BLaER1 (cell line): ENCODE measurements at regions not wholly inside any gene's neighbourhood (a gene's known extent, or its start where the extent isn't known, plus 50 kb on each side); places are given as distances from the start of the nearest gene placed in this dataset.
"Not testable (repeated sequence)": the region's sequence is repeated elsewhere in the genome, so short reads cannot be mapped to it uniquely, and the experiment has no call there.

Experiments
- H3K27ac ChIP-seq: shearing (Covaris generic); formaldehyde crosslinking; 2 replicates; pipeline ENCODE4 v1.8.1; 2022
- H3K27me3 ChIP-seq: shearing (Covaris generic); formaldehyde crosslinking; 2 replicates; pipeline ENCODE4 v1.8.1; 2022
- H3K36me3 ChIP-seq: shearing (Covaris generic); formaldehyde crosslinking; 2 replicates; pipeline ENCODE4 v1.8.1; 2022
- H3K4me1 ChIP-seq: shearing (Covaris generic); formaldehyde crosslinking; 2 replicates; pipeline ENCODE4 v1.8.1; 2022
- H3K4me2 ChIP-seq: shearing (Covaris generic); formaldehyde crosslinking; 2 replicates; pipeline ENCODE4 v1.8.1; 2022
- H3K4me3 ChIP-seq: shearing (Covaris generic); formaldehyde crosslinking; 2 replicates; pipeline ENCODE4 v1.8.1; 2022
- H3K9ac ChIP-seq: shearing (Covaris generic); formaldehyde crosslinking; 2 replicates; pipeline ENCODE4 v1.8.1; 2022
- H3K9me3 ChIP-seq: shearing (Covaris generic); formaldehyde crosslinking; 2 replicates; pipeline ENCODE4 v1.8.1; 2022
- H4K20me1 ChIP-seq: shearing (Covaris generic); formaldehyde crosslinking; 2 replicates; pipeline ENCODE4 v1.8.1; 2022
- Cebpa-rat ChIP-seq: shearing (Covaris generic); IDR thresholded peaks from 2 replicates; pipeline ENCODE4 v1.8.1; 2022

DNA sequence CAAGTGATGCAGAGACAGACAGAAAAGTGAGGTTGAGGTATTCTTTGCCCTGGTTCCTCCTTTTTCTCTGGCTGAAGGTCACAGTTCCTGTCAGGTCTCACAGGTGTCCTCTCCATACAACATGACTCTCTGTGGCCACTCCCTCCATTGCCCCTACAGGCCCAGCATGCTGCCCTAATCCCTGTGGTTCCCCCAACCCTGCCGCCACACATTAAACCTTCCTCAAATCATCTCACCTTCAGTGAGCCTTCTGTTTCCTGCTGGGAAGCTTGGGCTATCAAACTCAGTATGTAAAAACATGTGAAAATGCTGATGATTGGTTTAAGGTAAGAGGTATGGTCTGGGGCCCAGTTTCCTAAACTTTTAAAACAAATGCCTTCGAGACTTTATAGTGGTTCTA is 159.0 kb upstream of the E2F7 start:
- H3K9ac ChIP-seq = no peak overlapping the region
- peaks cover 4% of the 10 kb centered on the region; the same call in 1 of the 2 replicates for H3K27me3 ChIP-seq
- H4K20me1 ChIP-seq = no peaks in the 10 kb centered on the region
- no peak overlapping the region for H3K4me3 ChIP-seq
- H3K4me1 ChIP-seq = peaks cover 2% of the 10 kb centered on the region; the same call in 1 of the 2 replicates
- no peak for TF ChIP-seq Cebpa-rat
- H3K36me3 ChIP-seq = no peaks in the 10 kb centered on the region
- no peak overlapping the region for H3K4me2 ChIP-seq
- H3K27ac ChIP-seq = no peak overlapping the region
- H3K9me3 ChIP-seq = no peaks in the 10 kb centered on the region

DNA sequence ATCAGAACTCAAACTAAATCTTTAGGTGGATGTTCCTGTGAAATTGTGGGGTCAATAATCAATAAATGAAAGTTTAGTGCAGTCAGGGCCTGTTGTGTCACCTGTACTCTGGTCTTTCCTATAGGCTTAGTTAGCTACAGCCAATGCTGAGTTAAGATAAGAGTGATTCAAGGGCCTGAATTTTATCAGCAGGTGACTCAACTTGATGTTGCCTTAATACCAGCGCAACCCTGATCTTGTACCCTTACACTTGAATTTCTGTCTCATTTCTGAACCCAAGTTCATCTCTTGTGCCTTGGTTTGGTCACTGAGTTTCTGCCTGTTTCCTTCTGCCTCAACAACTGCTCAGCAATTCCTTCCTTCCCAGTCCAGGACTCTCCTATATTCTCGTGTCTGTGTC is 157.0 kb upstream of the E2F7 start:
- no peak overlapping the region for H3K4me2 ChIP-seq
- H3K9me3 ChIP-seq = peaks cover under 1% of the 10 kb centered on the region; the same call in 1 of the 2 replicates
- H3K36me3 ChIP-seq = no peaks in the 10 kb centered on the region
- peaks cover 7% of the 10 kb centered on the region for H4K20me1 ChIP-seq
- no peak for TF ChIP-seq Cebpa-rat
- peaks cover 19% of the 10 kb centered on the region for H3K4me1 ChIP-seq
- H3K4me3 ChIP-seq = no peak overlapping the region
- no peak overlapping the region for H3K9ac ChIP-seq
- no peak overlapping the region for H3K27ac ChIP-seq
- peaks cover 6% of the 10 kb centered on the region; the same call in 1 of the 2 replicates for H3K27me3 ChIP-seq

DNA sequence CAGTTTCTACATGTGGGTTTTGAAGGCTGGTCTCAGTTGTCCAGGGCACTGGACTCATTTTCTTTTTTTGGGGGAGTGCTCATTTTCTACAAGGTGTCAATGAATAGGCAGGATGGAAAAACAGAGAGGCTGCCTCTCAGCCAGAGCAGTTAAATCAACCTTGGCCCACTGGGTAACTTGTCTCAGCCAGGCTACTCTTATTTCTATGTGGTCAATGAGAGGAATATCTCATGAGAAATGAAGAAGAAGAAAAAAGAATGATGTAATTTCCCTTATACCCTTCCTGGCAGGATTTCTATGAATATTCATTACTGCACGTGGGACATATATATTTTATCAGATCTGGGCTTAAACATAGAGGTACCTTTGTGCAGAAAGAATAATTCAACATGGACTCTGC is 155.2 kb upstream of the E2F7 start:
- no peaks in the 10 kb centered on the region for H3K36me3 ChIP-seq
- TF ChIP-seq Cebpa-rat = no peak
- H3K27ac ChIP-seq = no peak overlapping the region
- H3K4me3 ChIP-seq = no peak overlapping the region
- peaks cover 14% of the 10 kb centered on the region for H3K9me3 ChIP-seq
- peaks cover 19% of the 10 kb centered on the region for H3K4me1 ChIP-seq
- peaks cover 7% of the 10 kb centered on the region for H4K20me1 ChIP-seq
- no peak overlapping the region for H3K9ac ChIP-seq
- H3K4me2 ChIP-seq = peak overlapping the region; percentile 16; the same call in 1 of the 2 replicates
- H3K27me3 ChIP-seq = peaks cover 6% of the 10 kb centered on the region; the same call in 1 of the 2 replicates

DNA sequence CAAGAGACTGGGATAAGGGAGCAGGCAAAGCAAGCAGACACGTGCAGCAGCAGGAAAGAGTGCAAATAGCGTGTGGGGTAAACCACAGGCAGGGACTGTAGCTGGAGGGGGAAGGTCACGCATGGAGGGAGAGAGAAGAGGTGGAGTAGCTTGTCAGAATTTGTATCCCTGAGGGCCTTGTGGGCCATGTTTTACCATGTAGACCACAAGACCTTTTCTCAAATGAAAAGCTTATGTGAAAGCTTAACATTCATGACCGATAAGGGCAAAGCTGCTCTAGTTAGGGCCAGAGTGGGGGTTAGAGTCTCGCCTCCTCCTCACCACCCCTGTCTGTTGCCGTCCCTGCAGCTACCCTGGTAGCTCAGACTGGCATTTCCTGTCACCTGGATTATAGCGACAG is 152.9 kb upstream of the E2F7 start:
- H3K4me2 ChIP-seq = peak overlapping the region; percentile 74
- no peak for TF ChIP-seq Cebpa-rat
- peaks cover 21% of the 10 kb centered on the region for H3K4me1 ChIP-seq
- H4K20me1 ChIP-seq = peaks cover 7% of the 10 kb centered on the region
- no peaks in the 10 kb centered on the region for H3K36me3 ChIP-seq
- no peak overlapping the region for H3K4me3 ChIP-seq
- H3K9ac ChIP-seq = no peak overlapping the region
- H3K27ac ChIP-seq = no peak overlapping the region
- peaks cover 6% of the 10 kb centered on the region; the same call in 1 of the 2 replicates for H3K27me3 ChIP-seq
- peaks cover 14% of the 10 kb centered on the region for H3K9me3 ChIP-seq

DNA sequence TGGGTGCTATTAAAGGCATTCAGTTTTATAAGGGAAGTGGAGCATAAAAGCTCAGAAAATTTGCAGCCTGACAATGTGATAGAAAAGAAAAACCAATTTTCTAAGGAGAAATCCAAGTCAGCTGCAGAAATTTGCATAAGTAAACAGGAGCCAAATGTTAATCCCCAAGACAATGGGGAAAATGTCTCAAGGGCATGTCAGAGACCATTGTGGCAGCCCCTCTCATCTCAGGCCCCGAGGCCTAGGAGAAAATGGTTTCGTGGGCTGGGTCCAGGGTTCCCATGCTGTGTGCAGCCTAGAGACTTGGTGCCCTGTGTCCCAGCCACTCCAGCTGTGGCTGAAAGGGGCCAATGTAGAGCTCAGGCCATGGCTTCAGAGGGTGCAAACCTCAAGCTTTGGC is 150.8 kb upstream of the E2F7 start:
- H3K27me3 ChIP-seq, H3K4me2 ChIP-seq, H4K20me1 ChIP-seq, H3K4me3 ChIP-seq, H3K36me3 ChIP-seq, H3K27ac ChIP-seq, H3K9ac ChIP-seq: not testable (repeated sequence)
- H3K4me1 ChIP-seq = peaks cover 25% of the 10 kb centered on the region
- H3K9me3 ChIP-seq = peaks cover 23% of the 10 kb centered on the region

DNA sequence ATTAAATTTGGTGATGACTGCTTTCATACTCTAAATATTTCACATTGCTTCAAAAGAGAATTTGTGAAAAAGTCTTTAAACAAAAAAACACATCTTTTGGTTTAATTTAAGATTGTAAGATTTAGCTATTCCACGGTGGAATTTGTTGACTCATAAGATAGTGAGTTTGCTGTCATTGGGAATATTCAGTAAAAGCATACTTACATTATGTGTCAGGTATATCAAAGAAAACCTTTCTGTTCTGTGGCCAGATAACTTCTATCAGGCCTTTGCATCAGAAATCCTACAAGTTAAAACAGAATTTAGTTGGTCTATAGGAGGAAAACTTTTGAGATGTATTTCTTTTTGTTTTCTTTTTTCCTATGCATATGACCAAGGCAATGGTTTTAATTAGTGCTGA is 148.8 kb upstream of the E2F7 start:
- Histone ChIP-seq H3K27ac (no peak overlapping the region), H3K27me3 (no peaks in the 10 kb centered on the region), H3K4me1 (peaks cover 21% of the 10 kb centered on the region), H3K9ac (no peak overlapping the region), H3K36me3 (no peaks in the 10 kb centered on the region), H3K4me2 (no peak overlapping the region), H3K4me3 (no peak overlapping the region), H4K20me1 (peaks cover 7% of the 10 kb centered on the region), H3K9me3 (peaks cover 28% of the 10 kb centered on the region)
- no peak for TF ChIP-seq Cebpa-rat

DNA sequence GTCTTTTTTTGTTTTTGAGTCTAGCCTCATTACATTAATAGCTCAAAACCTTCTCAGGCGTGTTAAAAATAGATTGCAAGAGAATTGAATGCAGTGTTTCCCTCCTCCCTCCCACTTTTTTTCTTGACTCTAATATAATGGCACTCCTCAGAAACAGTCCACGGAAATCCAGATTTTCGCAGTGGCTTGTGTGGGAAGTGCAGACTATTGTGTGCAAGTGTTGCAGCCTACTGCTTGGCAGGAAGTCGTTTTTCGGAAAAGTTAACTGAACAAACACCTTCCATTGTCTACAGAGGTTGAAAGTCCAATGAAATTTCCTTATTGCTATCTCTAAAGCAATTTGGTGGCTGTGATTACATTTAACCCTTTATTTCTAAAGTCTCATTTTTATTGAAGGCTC is 147.9 kb upstream of the E2F7 start:
- no peak overlapping the region for H3K9ac ChIP-seq
- peak overlapping the region; percentile 8; the same call in 1 of the 2 replicates for H3K4me2 ChIP-seq
- H4K20me1 ChIP-seq = peaks cover 2% of the 10 kb centered on the region; the same call in 1 of the 2 replicates
- H3K27me3 ChIP-seq = no peaks in the 10 kb centered on the region
- no peak overlapping the region for H3K27ac ChIP-seq
- H3K36me3 ChIP-seq = no peaks in the 10 kb centered on the region
- peaks cover 28% of the 10 kb centered on the region for H3K9me3 ChIP-seq
- H3K4me1 ChIP-seq = peaks cover 12% of the 10 kb centered on the region
- TF ChIP-seq Cebpa-rat = no peak
- H3K4me3 ChIP-seq = no peak overlapping the region

DNA sequence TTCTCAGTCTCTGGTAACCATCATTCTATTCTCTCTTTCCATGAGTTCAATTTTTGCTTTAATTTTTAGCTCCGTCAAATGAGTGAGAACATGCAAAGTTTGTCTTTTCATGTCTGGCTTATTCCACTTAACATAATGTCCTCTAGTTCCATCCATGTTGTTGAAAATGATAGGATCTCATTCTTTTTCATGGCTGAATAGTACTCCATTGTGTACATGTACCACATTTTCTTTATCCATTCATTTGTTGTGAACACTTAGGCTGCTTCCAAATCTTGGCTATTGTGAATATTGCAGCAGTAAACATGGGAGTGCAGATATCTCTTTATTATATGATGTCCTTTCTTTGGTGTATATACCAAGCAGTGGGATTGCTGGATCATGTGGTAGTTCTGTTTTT is 145.4 kb upstream of the E2F7 start:
- H3K4me1 ChIP-seq = peaks cover 5% of the 10 kb centered on the region; the same call in 1 of the 2 replicates

DNA sequence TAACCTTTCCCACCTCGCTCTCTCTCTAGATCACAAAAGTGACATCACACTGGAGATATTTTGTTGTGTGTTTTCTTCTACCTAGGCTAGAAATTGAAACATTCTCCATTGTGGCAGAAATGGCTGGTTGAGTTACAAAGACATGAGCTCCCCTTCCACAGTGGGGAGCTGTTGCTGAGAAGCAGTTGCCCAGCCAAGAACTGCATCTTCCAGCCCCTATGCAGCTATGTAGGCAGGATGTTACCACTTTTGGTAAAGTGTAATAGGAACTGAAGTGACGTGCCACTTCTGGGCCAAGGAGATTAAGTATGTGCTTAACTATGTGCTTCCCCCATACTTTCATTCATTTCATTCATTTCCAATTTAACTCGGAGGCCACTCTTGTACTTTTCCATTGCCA is 138.7 kb upstream of the E2F7 start:
- Histone ChIP-seq H3K27ac (no peak overlapping the region), H3K27me3 (no peaks in the 10 kb centered on the region), H3K4me1 (no peaks in the 10 kb centered on the region), H3K9ac (no peak overlapping the region), H4K20me1 (no peaks in the 10 kb centered on the region), H3K36me3 (no peaks in the 10 kb centered on the region), H3K9me3 (no peaks in the 10 kb centered on the region), H3K4me3 (no peak overlapping the region), H3K4me2 (no peak overlapping the region)
- TF ChIP-seq Cebpa-rat = no peak

More for the DNA sequence above, 145.4 kb upstream of the E2F7 start:
- no peak for TF ChIP-seq Cebpa-rat
- no peaks in the 10 kb centered on the region for H3K36me3 ChIP-seq
- no peak overlapping the region for H3K4me2 ChIP-seq
- H4K20me1 ChIP-seq = no peaks in the 10 kb centered on the region
- peaks cover 13% of the 10 kb centered on the region for H3K9me3 ChIP-seq
- no peak overlapping the region for H3K27ac ChIP-seq
- H3K9ac ChIP-seq = no peak overlapping the region
- no peak overlapping the region for H3K4me3 ChIP-seq
- no peaks in the 10 kb centered on the region for H3K27me3 ChIP-seq

DNA sequence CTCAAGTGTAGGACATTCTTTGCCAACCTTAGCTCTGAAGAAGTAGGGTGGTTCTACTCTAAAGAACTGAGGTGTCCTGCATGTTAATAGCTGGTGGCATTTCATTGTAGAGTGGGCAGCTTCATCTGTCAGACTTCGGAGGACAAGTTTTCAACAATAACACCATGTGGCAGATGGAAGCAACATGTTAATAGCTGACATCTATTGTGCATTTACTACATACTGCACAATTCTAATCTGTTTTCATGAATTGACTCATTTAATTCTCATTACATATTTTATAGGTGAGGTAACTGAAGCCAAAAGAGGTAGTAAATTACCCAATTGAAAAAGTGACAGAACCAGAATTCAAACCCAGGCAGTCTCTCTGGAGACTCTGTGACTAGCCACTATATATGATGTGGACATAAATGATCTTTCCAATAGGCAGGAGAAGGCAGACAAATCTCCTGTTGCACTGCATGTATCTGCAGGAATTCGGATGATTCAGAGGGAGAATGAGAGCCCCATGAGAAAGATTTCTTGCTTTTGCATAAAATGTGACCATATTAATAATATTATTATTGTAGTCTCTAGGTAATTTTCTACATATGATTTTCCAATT is 137.2 kb upstream of the E2F7 start:
- Histone ChIP-seq H4K20me1 (no peaks in the 10 kb centered on the region), H3K4me1 (no peaks in the 10 kb centered on the region), H3K9ac (no peak overlapping the region), H3K9me3 (no peaks in the 10 kb centered on the region), H3K27me3 (no peaks in the 10 kb centered on the region), H3K4me3 (no peak overlapping the region), H3K27ac (no peak overlapping the region), H3K4me2 (no peak overlapping the region), H3K36me3 (no peaks in the 10 kb centered on the region)
- TF ChIP-seq Cebpa-rat = no peak
